SK-N-MC (cell line): ENCODE measurements at regions not wholly inside any gene's neighbourhood (a gene's known extent, or its start where the extent isn't known, plus 50 kb on each side); places are given as distances from the start of the nearest gene placed in this dataset.
"Not testable (repeated sequence)": the region's sequence is repeated elsewhere in the genome, so short reads cannot be mapped to it uniquely, and the experiment has no call there.

Experiments used
- DNase-seq: peaks from one replicate; pipeline ENCODE4 v3.0.0-alpha.2; 2011; ENCODE audit warnings: low read depth, low spot score
- H3K27ac ChIP-seq: fragments of 200-600 bp; sonication (generic); 2 replicates; pipeline ENCODE4 v1.5.1; 2016; ENCODE audit warnings: mixed run types
- H3K36me3 ChIP-seq: fragments of 200-600 bp; sonication (generic); 2 replicates; pipeline ENCODE4 v1.6.1; 2017; ENCODE audit warnings: antibody characterized with exemption, low read length, mixed read lengths; ENCODE audit not compliant: insufficient read depth
- H3K4me3 ChIP-seq: fragments of 200-600 bp; sonication (generic); 2 replicates; pipeline ENCODE4 v1.5.1; 2016
- H3K9ac ChIP-seq: fragments of 200-600 bp; sonication (generic); 2 replicates; pipeline ENCODE4 v1.8.0; 2017; ENCODE audit warnings: mixed run types, mixed read lengths; ENCODE audit not compliant: insufficient read length
- H3K9me3 ChIP-seq: fragments of 200-600 bp; sonication (generic); 2 replicates; pipeline ENCODE4 v1.6.1; 2017; ENCODE audit warnings: low read depth, mild to moderate bottlenecking, antibody characterized with exemption, low read length, moderate library complexity, mixed read lengths
- EZH2 ChIP-seq: fragments of 200-600 bp; sonication (generic); IDR thresholded peaks from one replicate; pipeline ENCODE4 v1.6.1; 2017; ENCODE audit warnings: antibody characterized with exemption
- FOXP2 ChIP-seq: optimal IDR thresholded peaks from 2 replicates; pipeline ENCODE3; 2011; ENCODE audit warnings: mild to moderate bottlenecking, moderate library complexity; ENCODE audit not compliant: insufficient read depth; ENCODE audit errors: extremely low read length, control extremely low read depth
- POLR2AphosphoS5 ChIP-seq: IDR thresholded peaks from 2 replicates; pipeline ENCODE4 v1.6.1; 2012; ENCODE audit warnings: mild to moderate bottlenecking, low read depth, low read length, borderline replicate concordance

GRCh38 chr22:33192156-33192555 lies 134.0 kb upstream of the SYN3 start:
- no peaks in the 10 kb centered on the region for H3K36me3 ChIP-seq
- no peak for DNase-seq
- H3K27ac ChIP-seq: no peak overlapping the region
- TF ChIP-seq EZH2 (no peak), POLR2AphosphoS5 (no peak), FOXP2 (no peak)
- no peaks in the 10 kb centered on the region for H3K9me3 ChIP-seq
- no peak overlapping the region for H3K4me3 ChIP-seq
- no peak overlapping the region for H3K9ac ChIP-seq

GRCh38 chr22:33188326-33188725 lies 130.1 kb upstream of the SYN3 start:
- H3K9ac ChIP-seq: no peak overlapping the region
- H3K4me3 ChIP-seq: no peak overlapping the region
- TF ChIP-seq EZH2 (no peak), FOXP2 (no peak), POLR2AphosphoS5 (no peak)
- H3K36me3 ChIP-seq: no peaks in the 10 kb centered on the region
- no peak for DNase-seq
- no peaks in the 10 kb centered on the region for H3K9me3 ChIP-seq
- no peak overlapping the region for H3K27ac ChIP-seq

DNA sequence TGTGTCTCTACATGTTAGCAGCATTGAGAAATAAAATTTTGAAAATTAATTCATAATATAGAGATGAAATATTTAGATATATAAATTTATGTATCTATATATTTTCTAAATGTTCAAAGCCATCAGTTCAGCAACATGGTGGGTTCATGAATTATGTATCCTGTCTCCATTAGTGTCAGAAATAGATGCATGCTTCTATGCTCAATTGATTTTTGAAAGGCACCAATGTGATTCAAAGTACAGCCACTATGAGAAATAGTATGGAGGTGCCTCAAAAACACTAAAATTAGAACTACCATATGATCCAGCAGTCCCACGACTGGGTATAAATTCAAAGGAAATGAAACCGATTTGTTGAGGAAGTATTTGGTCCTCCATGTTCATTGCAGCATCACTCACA lies 128.6 kb upstream of the SYN3 start:
- no peak overlapping the region for H3K9ac ChIP-seq
- no peak for DNase-seq
- no peak overlapping the region for H3K27ac ChIP-seq
- no peaks in the 10 kb centered on the region for H3K9me3 ChIP-seq
- TF ChIP-seq EZH2 (no peak), FOXP2 (no peak), POLR2AphosphoS5 (no peak)
- H3K36me3 ChIP-seq: no peaks in the 10 kb centered on the region
- no peak overlapping the region for H3K4me3 ChIP-seq

GRCh38 chr22:33180356-33180755 lies 122.2 kb upstream of the SYN3 start:
- DNase-seq: no peak
- H3K4me3 ChIP-seq: no peak overlapping the region
- no peak overlapping the region for H3K9ac ChIP-seq
- no peak overlapping the region for H3K27ac ChIP-seq
- no peaks in the 10 kb centered on the region for H3K36me3 ChIP-seq
- no peak for TF ChIP-seq EZH2
- TF ChIP-seq FOXP2: no peak
- no peak for TF ChIP-seq POLR2AphosphoS5
- no peaks in the 10 kb centered on the region for H3K9me3 ChIP-seq

GRCh38 chr22:33167998-33168790 lies 110.0 kb upstream of the SYN3 start:
- TF ChIP-seq EZH2 (no peak), POLR2AphosphoS5 (no peak), FOXP2 (no peak)
- Histone ChIP-seq H3K4me3 (no peak overlapping the region), H3K9ac (no peak overlapping the region), H3K36me3 (no peaks in the 10 kb centered on the region), H3K9me3 (no peaks in the 10 kb centered on the region), H3K27ac (no peak overlapping the region)
- no peak for DNase-seq

GRCh38 chr22:33166206-33166605 lies 108.0 kb upstream of the SYN3 start:
- TF ChIP-seq FOXP2 (no peak), EZH2 (no peak), POLR2AphosphoS5 (no peak)
- Histone ChIP-seq H3K9me3 (no peaks in the 10 kb centered on the region), H3K27ac (no peak overlapping the region), H3K4me3 (no peak overlapping the region), H3K9ac (no peak overlapping the region), H3K36me3 (no peaks in the 10 kb centered on the region)
- no peak for DNase-seq

DNA sequence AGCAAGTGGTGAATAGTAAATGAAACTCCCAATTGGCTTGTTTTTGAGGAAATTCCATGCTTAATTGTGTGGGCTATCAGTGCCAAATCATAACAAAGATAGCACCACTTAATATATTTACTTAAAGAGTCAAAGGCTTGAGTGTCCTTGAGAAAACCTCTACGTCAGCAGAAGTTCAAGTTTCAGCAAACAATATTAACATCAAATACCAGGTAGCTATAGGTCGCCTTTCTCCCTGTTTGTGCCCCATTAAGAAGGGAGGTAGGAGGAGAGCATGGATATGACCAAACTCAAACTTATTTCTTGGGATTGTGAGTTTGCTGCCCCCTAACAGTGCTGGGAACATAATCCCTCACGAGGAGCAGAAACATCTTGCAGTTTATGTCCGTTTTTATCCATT lies 105.6 kb upstream of the SYN3 start:
- DNase-seq: no peak
- H3K36me3 ChIP-seq: no peaks in the 10 kb centered on the region
- no peak overlapping the region for H3K4me3 ChIP-seq
- no peak overlapping the region for H3K27ac ChIP-seq
- TF ChIP-seq EZH2: no peak
- H3K9me3 ChIP-seq: no peaks in the 10 kb centered on the region
- H3K9ac ChIP-seq: no peak overlapping the region

DNA sequence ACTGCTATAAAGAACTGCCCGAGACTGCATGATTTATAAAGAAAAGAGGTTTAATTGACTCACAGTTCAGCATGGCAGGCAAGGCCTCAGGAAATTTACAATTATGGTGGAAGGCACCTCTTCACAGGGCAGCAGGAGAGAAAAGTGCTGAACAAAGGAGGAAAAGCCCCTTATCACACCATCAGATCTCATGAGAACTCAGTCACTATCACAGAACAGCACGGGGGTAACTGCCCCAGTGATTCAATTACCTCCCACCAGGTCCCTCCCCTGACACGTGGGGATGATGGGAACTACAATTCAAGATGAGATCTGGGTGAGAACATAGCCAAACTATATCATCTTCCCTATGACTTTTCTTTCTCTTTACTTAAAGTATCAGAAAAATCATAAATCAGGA lies 104.0 kb upstream of the SYN3 start:
- H3K27ac ChIP-seq: no peak overlapping the region
- no peaks in the 10 kb centered on the region for H3K36me3 ChIP-seq
- DNase-seq: no peak
- no peaks in the 10 kb centered on the region for H3K9me3 ChIP-seq
- TF ChIP-seq FOXP2 (no peak), EZH2 (no peak), POLR2AphosphoS5 (no peak)
- no peak overlapping the region for H3K9ac ChIP-seq
- no peak overlapping the region for H3K4me3 ChIP-seq

GRCh38 chr22:33160525-33160924 lies 102.3 kb upstream of the SYN3 start:
- Histone ChIP-seq H3K9ac (no peak overlapping the region), H3K36me3 (no peaks in the 10 kb centered on the region)
- TF ChIP-seq POLR2AphosphoS5 (no peak), FOXP2 (no peak), EZH2 (no peak)

DNA sequence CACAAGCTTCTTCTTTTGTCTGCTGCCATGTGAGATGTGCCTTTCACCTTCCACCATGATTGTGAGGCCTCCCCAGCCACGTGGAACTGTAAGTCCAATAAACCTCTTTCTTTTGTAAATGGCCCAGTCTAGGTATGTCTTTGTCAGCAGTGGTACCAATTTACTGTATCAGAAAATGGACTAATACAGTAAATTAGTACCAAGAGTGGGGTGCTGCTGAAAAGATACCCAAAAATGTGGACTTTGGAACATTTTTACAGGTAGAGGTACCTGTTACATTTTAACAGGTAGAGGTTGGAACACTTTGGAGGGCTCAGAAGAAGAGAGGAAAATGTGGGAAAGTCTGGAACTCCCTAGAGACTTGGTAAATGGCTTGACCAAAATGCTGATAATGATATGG lies 96.8 kb upstream of the SYN3 start:
- DNase-seq, H3K4me3 ChIP-seq, H3K36me3 ChIP-seq, H3K27ac ChIP-seq, H3K9me3 ChIP-seq, H3K9ac ChIP-seq: not testable (repeated sequence)

More at GRCh38 chr22:33160525-33160924, 102.3 kb upstream of the SYN3 start:
- Histone ChIP-seq H3K27ac (no peak overlapping the region), H3K4me3 (no peak overlapping the region), H3K9me3 (no peaks in the 10 kb centered on the region)
- no peak for DNase-seq
